H4 (cell line): ENCODE measurements at regions not wholly inside any gene's neighbourhood (a gene's known extent, or its start where the extent isn't known, plus 50 kb on each side); places are given as distances from the start of the nearest gene placed in this dataset.
A peak's percentile ranks its signal among the peaks of the same experiment; 100 is the strongest.

Source experiments
- DNase-seq: peaks from one replicate; pipeline ENCODE4 v3.0.0-alpha.2; 2015; ENCODE audit warnings: low spot score

- no peak for DNase-seq
Measured at GRCh38 chr13:90156390-90156789, 1191.1 kb upstream of the MIR17HG start.

- DNase-seq = no peak
Measured at GRCh38 chr13:90168953-90169352, 1178.5 kb upstream of the MIR17HG start.

- no peak for DNase-seq
Measured at GRCh38 chr13:90170208-90170607, 1177.3 kb upstream of the MIR17HG start.

- DNase-seq = no peak
Measured at GRCh38 chr13:90171649-90172048, 1175.8 kb upstream of the MIR17HG start.

- DNase-seq = no peak
Measured at GRCh38 chr13:90177512-90177911, 1170.0 kb upstream of the MIR17HG start.

- no peak for DNase-seq
Measured at GRCh38 chr13:90184355-90184754, 1163.1 kb upstream of the MIR17HG start.

- no peak for DNase-seq
Measured at GRCh38 chr13:90185734-90186133, 1161.8 kb upstream of the MIR17HG start.

GRCh38 chr13:90187478-90188350 lies 1159.8 kb upstream of the MIR17HG start:
- no peak for DNase-seq

- DNase-seq = no peak
Measured at GRCh38 chr13:90188351-90188636, 1159.2 kb upstream of the MIR17HG start.

- DNase-seq = no peak
Measured at GRCh38 chr13:90197722-90198121, 1149.8 kb upstream of the MIR17HG start.

GRCh38 chr13:90201202-90201601 lies 1146.3 kb upstream of the MIR17HG start:
- DNase-seq = no peak

GRCh38 chr13:90201676-90202460 lies 1145.6 kb upstream of the MIR17HG start:
- no peak for DNase-seq

GRCh38 chr13:90205081-90205480 lies 1142.4 kb upstream of the MIR17HG start:
- no peak for DNase-seq

- no peak for DNase-seq
Measured at GRCh38 chr13:90205911-90206310, 1141.6 kb upstream of the MIR17HG start.

GRCh38 chr13:90217275-90217674 lies 1130.2 kb upstream of the MIR17HG start:
- no peak for DNase-seq

- DNase-seq = no peak
Measured at GRCh38 chr13:90222758-90223157, 1124.7 kb upstream of the MIR17HG start.

GRCh38 chr13:90230311-90230710 lies 1117.2 kb upstream of the MIR17HG start:
- no peak for DNase-seq

- no peak for DNase-seq
Measured at GRCh38 chr13:90232291-90232690, 1115.2 kb upstream of the MIR17HG start.

GRCh38 chr13:90233933-90234672 lies 1113.4 kb upstream of the MIR17HG start:
- DNase-seq = no peak

GRCh38 chr13:90237852-90238251 lies 1109.6 kb upstream of the MIR17HG start:
- DNase-seq = no peak

- peak; percentile 13 for DNase-seq
Measured at GRCh38 chr13:90238413-90238812, 1109.1 kb upstream of the MIR17HG start.

- no peak for DNase-seq
Measured at GRCh38 chr13:90239130-90239529, 1108.4 kb upstream of the MIR17HG start.

GRCh38 chr13:90246005-90246404 lies 1101.5 kb upstream of the MIR17HG start:
- DNase-seq = no peak
